IMR-90 (cell line): ENCODE measurements at regions not wholly inside any gene's neighbourhood (a gene's known extent, or its start where the extent isn't known, plus 50 kb on each side); places are given as distances from the start of the nearest gene placed in this dataset.

Source experiments
- ATAC-seq: fragments of 200-7000 bp; cut with Tn5 transposase; 2 replicates; pipeline ENCODE4 v1.9.1; 2020; ENCODE audit warnings: low read depth, mild to moderate bottlenecking, moderate library complexity
- BruUV-seq: library from RNA; stranded (reverse); fragments of 400-500 nt; replicated peaks from 2 replicates; lab custom pipeline; 2021; lab: Mats Ljungman, UMichigan
- CTCF ChIA-PET: fragments of 300-600 bp; formaldehyde crosslinking; extraction: SDS; loops from one replicate; lab custom pipeline; 2021; ENCODE audit warnings: antibody characterized with exemption; lab: Yijun Ruan, JAX
- POLR2A ChIA-PET: fragments of 300-600 bp; sonication (Branson Sonifier 250); formaldehyde crosslinking; loops from one replicate; lab custom pipeline; 2022; ENCODE audit warnings: antibody characterized with exemption; ENCODE audit not compliant: unreplicated experiment; lab: Charles Lee
- DNase-seq: peaks from one replicate; pipeline ENCODE4 v3.0.0; 2013
- H2AFZ ChIP-seq: replicated peaks from 2 replicates; pipeline ENCODE3; 2013; ENCODE audit warnings: low read length, mild to moderate bottlenecking; ENCODE audit not compliant: poor library complexity
- H2AK5ac ChIP-seq: 2 replicates; pipeline ENCODE4 v1.6.1; 2013; ENCODE audit warnings: low read depth, low read length, inconsistent platforms
- H2AK9ac ChIP-seq: replicated peaks from 2 replicates; pipeline ENCODE3; 2013; ENCODE audit warnings: mild to moderate bottlenecking, low read depth, low read length, moderate library complexity; ENCODE audit not compliant: poor library complexity
- H2BK120ac ChIP-seq: 2 replicates; pipeline ENCODE4 v1.6.1; 2013; ENCODE audit warnings: low read depth, low read length, inconsistent platforms
- H2BK15ac ChIP-seq: 3 replicates; pipeline ENCODE4 v1.6.1; 2013; ENCODE audit warnings: low read depth, low read length, inconsistent platforms
- H2BK20ac ChIP-seq: 2 replicates; pipeline ENCODE4 v1.6.1; 2013; ENCODE audit warnings: low read depth, mild to moderate bottlenecking, inconsistent platforms, low read length, moderate library complexity
- H2BK5ac ChIP-seq: 2 replicates; pipeline ENCODE4 v1.6.1; 2013; ENCODE audit warnings: mild to moderate bottlenecking, low read depth, low read length, inconsistent platforms; ENCODE audit not compliant: poor library complexity, severe bottlenecking
- H3K14ac ChIP-seq: replicated peaks from 2 replicates; pipeline ENCODE4 v1.6.1; 2013; ENCODE audit warnings: low read depth, low read length, inconsistent platforms
- H3K18ac ChIP-seq: 2 replicates; pipeline ENCODE4 v1.6.1; 2013; ENCODE audit warnings: low read depth, low read length, control low read depth
- H3K23ac ChIP-seq: 2 replicates; pipeline ENCODE4 v1.6.1; 2013; ENCODE audit warnings: low read depth, low read length, inconsistent platforms
- H3K27ac ChIP-seq: 2 replicates; pipeline ENCODE4 v1.5.1; 2013; ENCODE audit warnings: mild to moderate bottlenecking, control low read depth, low read length; ENCODE audit not compliant: insufficient read depth
- H3K27me3 ChIP-seq: 2 replicates; pipeline ENCODE4 v1.6.1; 2013; ENCODE audit warnings: low read length; ENCODE audit not compliant: control insufficient read depth, insufficient read depth
- H3K36me3 ChIP-seq: 2 replicates; pipeline ENCODE4 v1.6.1; 2013; ENCODE audit warnings: low read length, mixed read lengths; ENCODE audit not compliant: control insufficient read depth, insufficient read depth
- H3K4ac ChIP-seq: 2 replicates; pipeline ENCODE4 v1.6.1; 2013; ENCODE audit warnings: low read depth, low read length, inconsistent platforms
- H3K4me1 ChIP-seq: 2 replicates; pipeline ENCODE4 v1.6.1; 2013; ENCODE audit warnings: low read length, mixed read lengths; ENCODE audit not compliant: control insufficient read depth, insufficient read depth
- H3K4me2 ChIP-seq: 2 replicates; pipeline ENCODE4 v1.6.1; 2013; ENCODE audit warnings: low read depth, mild to moderate bottlenecking, control low read depth, low read length, moderate library complexity
- H3K4me3 ChIP-seq: 2 replicates; pipeline ENCODE4 v1.5.1; 2013; ENCODE audit warnings: low read depth, mild to moderate bottlenecking, control low read depth, low read length, moderate library complexity; ENCODE audit not compliant: insufficient read depth
- H3K56ac ChIP-seq: 2 replicates; pipeline ENCODE4 v1.6.1; 2013; ENCODE audit warnings: low read length, inconsistent platforms; ENCODE audit not compliant: insufficient read depth; ENCODE audit errors: extremely low read depth
- H3K79me1 ChIP-seq, 2 experiments: 2 replicates each; pipeline ENCODE4 v1.6.1; 2013; ENCODE audit warnings: low read length in 2 of 2, inconsistent platforms in 1 of 2, low read depth in 1 of 2
- H3K9ac ChIP-seq: 2 replicates; pipeline ENCODE4 v1.6.1; 2013; ENCODE audit warnings: low read depth, low read length, control low read depth
- H3K9me1 ChIP-seq: 2 replicates; pipeline ENCODE4 v1.6.1; 2013; ENCODE audit warnings: low read length, inconsistent platforms; ENCODE audit not compliant: insufficient read depth
- H3K9me3 ChIP-seq: 2 replicates; pipeline ENCODE4 v1.6.1; 2013; ENCODE audit warnings: low read length; ENCODE audit not compliant: control insufficient read depth, insufficient read depth
- H4K20me1 ChIP-seq: 2 replicates; pipeline ENCODE4 v1.6.1; 2013; ENCODE audit warnings: low read length, inconsistent platforms; ENCODE audit not compliant: insufficient read depth
- H4K5ac ChIP-seq: 2 replicates; pipeline ENCODE4 v1.6.1; 2013; ENCODE audit warnings: mild to moderate bottlenecking, low read depth, low read length, control low read depth
- H4K8ac ChIP-seq, 2 experiments: 2 replicates each; pipeline ENCODE4 v1.6.1; 2013; ENCODE audit warnings: low read depth in 2 of 2, low read length in 2 of 2, control low read depth in 1 of 2, inconsistent platforms in 1 of 2
- H4K91ac ChIP-seq: 2 replicates; pipeline ENCODE4 v1.6.1; 2013; ENCODE audit warnings: low read depth, low read length, inconsistent platforms; ENCODE audit not compliant: insufficient read depth
- BHLHE40 ChIP-seq: fragments of 150-350 bp; IDR thresholded peaks from 2 replicates; pipeline ENCODE4 v1.6.1; 2016; ENCODE audit warnings: mild to moderate bottlenecking, low read depth, low read length
- CTCF ChIP-seq: conservative IDR thresholded peaks from 2 replicates; pipeline ENCODE4 v1.5.1; 2012; ENCODE audit warnings: mild to moderate bottlenecking, low read depth, low read length, improper control_type of control experiment
- FOS ChIP-seq: fragments of 150-350 bp; IDR thresholded peaks from 2 replicates; pipeline ENCODE4 v1.6.1; 2016; ENCODE audit warnings: low read depth, low read length
- MAFK ChIP-seq: IDR thresholded peaks from 2 replicates; pipeline ENCODE4 v1.6.1; 2012; ENCODE audit warnings: low read depth, low read length, improper control_type of control experiment
- RAD21 ChIP-seq: IDR thresholded peaks from 2 replicates; pipeline ENCODE4 v1.6.1; 2012; ENCODE audit warnings: low read length, improper control_type of control experiment
- SMC3 ChIP-seq: fragments of 150-350 bp; IDR thresholded peaks from 2 replicates; pipeline ENCODE4 v1.6.1; 2016; ENCODE audit warnings: low read depth, mild to moderate bottlenecking, antibody characterized with exemption, low read length, moderate library complexity
- WGBS, 2 experiments: methylation state at CpG; one replicate each; pipeline versions ENCODE4 v1.1.5 to v1.1.7; 2013; ENCODE audit warnings: missing lambda C conversion rate in 2 of 2; ENCODE audit not compliant: insufficient read length in 1 of 2; ENCODE audit errors: extremely low coverage in 2 of 2; 5-methylcytosine and 5-hydroxymethylcytosine counted together
- dilution Hi-C: fragments of 300-500 bp; cut with HindIII; formaldehyde crosslinking; loops from one replicate; pipeline ENCODE4 v1.14.3; 2018; ENCODE audit warnings: low sequenced_read_pairs; ENCODE audit not compliant: unreplicated experiment
- in situ Hi-C: fragments of 300-500 bp; cut with MboI; formaldehyde crosslinking; loops from 3 replicates; pipeline ENCODE4 v1.14.3; 2019; ENCODE audit warnings: low sequenced_read_pairs, inconsistent platforms, mixed read lengths
- intact Hi-C: fragments of 100-400 bp; cut with micrococcal nuclease; formaldehyde crosslinking; loops from 2 replicates; pipeline ENCODE4 v1.10.0; 2022

- no peak overlapping the region for H3K4me3 ChIP-seq
- H3K4me1 ChIP-seq = no peaks in the 10 kb centered on the region; the same call in 1 of the 2 replicates
- no peak overlapping the region for H3K9ac ChIP-seq
- dilution Hi-C loops = no loop called here
- H3K4ac ChIP-seq = no peak overlapping the region
- no peak overlapping the region for H4K8ac ChIP-seq
- no peak overlapping the region for H2BK5ac ChIP-seq
- no peak overlapping the region for H2AK5ac ChIP-seq
- ChIA-PET CTCF (no interaction called here), POLR2A (no interaction called here)
- TF ChIP-seq MAFK (no peak), FOS (no peak), RAD21 (no peak), CTCF (no peak), BHLHE40 (no peak), SMC3 (no peak)
- no peak overlapping the region for H3K56ac ChIP-seq
- intact Hi-C loops = no loop called here
- no CpG with 5 or more reads among the region's 3 CpGs for WGBS, 2 experiments
- H4K5ac ChIP-seq = no peak overlapping the region
- 0 out of 2 replicates have a peak overlapping the region, but pooled peaks have one; percentile 12 for H3K23ac ChIP-seq
- no peaks in the 10 kb centered on the region for H3K9me3 ChIP-seq
- no peak overlapping the region for H2BK20ac ChIP-seq
- H3K9me1 ChIP-seq = peaks cover 5% of the 10 kb centered on the region
- in situ Hi-C loops = no loop called here
- no peak overlapping the region for H2BK120ac ChIP-seq
- H3K27me3 ChIP-seq = no peaks in the 10 kb centered on the region
- H3K4me2 ChIP-seq = no peak overlapping the region
- H2AFZ ChIP-seq = no peak overlapping the region
- ATAC-seq = no peak
- H3K36me3 ChIP-seq = no peaks in the 10 kb centered on the region
- no peaks in the 10 kb centered on the region for H3K79me1 ChIP-seq
- no peak overlapping the region for H3K27ac ChIP-seq
- no peaks in the 10 kb centered on the region for H4K20me1 ChIP-seq
- no peak overlapping the region for H2AK9ac ChIP-seq
- H3K14ac ChIP-seq = 0 out of 2 replicates have a peak overlapping the region, but pooled peaks have one; percentile 36
- H4K91ac ChIP-seq = no peak overlapping the region
- BruUV-seq = no TSS peak
- no peak for DNase-seq
- H3K18ac ChIP-seq = no peak overlapping the region
- no peak overlapping the region for H2BK15ac ChIP-seq
These were observed 316.8 kb upstream of the SNX7 start for GRCh38 chr1:98344731-98345130.
